ENCODE measurements at regions not wholly inside any gene's neighbourhood (a gene's known extent, or its start where the extent isn't known, plus 50 kb on each side); places are given as distances from the start of the nearest gene placed in this dataset.

GRCh38 chr18:6677086-6677485 is 52.4 kb upstream of the ARHGAP28 start:
- no peak for TF ChIP-seq TAF1 (IDR thresholded peaks at IDR 0.05; ENCODE audit: low read depth)

- no peak for TF ChIP-seq CEBPB (IDR thresholded peaks at IDR 0.05)
- no peak for TF ChIP-seq MAX (IDR thresholded peaks at IDR 0.05)
- no peak for TF ChIP-seq EP300 (IDR thresholded peaks at IDR 0.05; ENCODE audit: borderline replicate concordance)
- no peak for TF ChIP-seq EGR1 (IDR thresholded peaks at IDR 0.05)
- no peak for TF ChIP-seq TCF12 (IDR thresholded peaks at IDR 0.05; ENCODE audit: low read depth)
- TF ChIP-seq ZBTB7A (IDR thresholded peaks at IDR 0.05; ENCODE audit: low read depth) = no peak
- TF ChIP-seq TAF1 (IDR thresholded peaks at IDR 0.05; ENCODE audit: low read depth) = no peak
- no peak for TF ChIP-seq FOXM1 (IDR thresholded peaks at IDR 0.05; ENCODE audit: borderline replicate concordance, low read depth)
These were observed 50.3 kb upstream of the ARHGAP28 start for GRCh38 chr18:6679201-6679600.

All from Ishikawa (cell line).